ENCODE measurements at regions not wholly inside any gene's neighbourhood (a gene's known extent, or its start where the extent isn't known, plus 50 kb on each side); places are given as distances from the start of the nearest gene placed in this dataset.
A peak's percentile ranks its signal among the peaks of the same experiment; 100 is the strongest.
"Not testable (repeated sequence)": the region's sequence is repeated elsewhere in the genome, so short reads cannot be mapped to it uniquely, and the experiment has no call there.

DNA sequence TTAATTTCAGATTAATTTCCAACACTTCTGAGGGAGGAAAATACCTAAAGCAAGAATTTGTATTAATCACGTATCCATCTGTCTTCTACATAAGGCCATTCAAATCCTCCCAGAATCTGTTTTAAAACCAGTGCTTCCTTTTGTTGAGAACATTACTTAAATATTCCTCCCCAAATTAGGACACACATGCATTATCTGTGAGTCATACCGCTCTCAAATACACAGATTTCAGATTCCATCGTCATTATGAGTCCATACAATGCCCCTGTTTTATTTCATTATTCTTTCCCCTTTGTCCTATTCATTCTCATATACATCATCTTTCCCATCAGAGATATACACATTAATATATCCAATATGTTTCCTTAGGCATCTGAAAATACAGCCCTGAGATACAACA is 57.3 kb upstream of the PRSS12 start:
- no peak for DNase-seq (ENCODE audit: extremely low read depth, low read depth)

DNA sequence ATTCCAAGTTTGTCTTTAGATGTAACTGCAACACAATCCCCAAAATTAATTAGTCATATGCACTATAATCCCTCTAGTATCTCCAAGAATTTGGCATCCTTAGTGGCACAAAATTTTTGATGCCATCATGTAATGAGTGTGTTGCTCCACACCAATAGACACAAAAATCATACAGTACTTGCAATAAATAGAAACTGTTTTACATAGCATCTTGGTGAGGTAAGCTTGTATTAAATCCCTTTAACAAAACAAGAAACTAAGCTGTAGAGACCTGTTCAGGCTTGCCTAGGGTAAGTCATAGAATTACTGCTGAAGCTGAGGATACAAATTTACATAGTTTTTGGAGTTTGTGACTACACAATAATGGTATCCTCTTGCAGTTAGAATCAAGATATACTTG is 64.5 kb upstream of the PRSS12 start:
- no peak for DNase-seq (ENCODE audit: extremely low read depth, low read depth)

DNA sequence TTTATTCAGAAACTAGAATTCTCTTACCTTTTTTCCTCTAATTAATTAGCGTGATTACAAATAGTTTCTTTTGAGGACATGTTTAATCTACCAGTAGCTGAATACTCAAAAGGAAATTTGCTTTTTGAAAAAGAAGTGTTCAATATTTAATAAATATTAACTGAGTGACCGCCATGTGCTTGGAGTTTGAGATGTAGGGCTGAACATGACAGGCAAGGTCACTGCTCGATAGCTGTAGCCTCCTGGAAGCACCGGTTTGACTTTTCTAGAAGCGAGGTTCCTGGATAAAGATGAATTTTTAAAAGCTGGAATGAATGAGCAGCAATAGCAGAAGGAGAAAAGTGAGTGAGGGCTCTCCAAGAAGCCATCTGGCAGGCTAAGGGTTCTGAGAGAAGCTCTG is 65.0 kb upstream of the PRSS12 start:
- not testable (repeated sequence) for DNase-seq (ENCODE audit: extremely low read depth, low read depth)

DNA sequence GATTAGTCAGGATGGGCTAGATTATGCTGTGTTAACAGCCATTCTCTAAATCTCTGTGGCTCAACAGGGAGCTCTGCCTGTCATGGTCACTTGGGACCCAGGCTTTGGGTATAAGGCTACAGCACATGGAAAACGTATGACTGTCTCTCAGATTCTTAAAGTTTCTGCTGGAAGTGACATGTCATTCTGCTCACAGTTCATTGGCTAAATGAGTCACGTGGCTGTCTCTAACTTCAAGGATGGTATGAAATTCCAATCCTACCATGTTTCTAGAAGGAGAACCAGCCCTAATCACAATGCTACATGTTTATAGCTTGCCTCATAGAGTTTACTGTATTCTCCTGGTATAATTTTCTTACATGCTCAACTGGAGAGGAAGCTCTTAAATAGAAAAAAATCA is 65.6 kb upstream of the PRSS12 start:
- DNase-seq (ENCODE audit: extremely low read depth, low read depth), result not testable (repeated sequence)

DNA sequence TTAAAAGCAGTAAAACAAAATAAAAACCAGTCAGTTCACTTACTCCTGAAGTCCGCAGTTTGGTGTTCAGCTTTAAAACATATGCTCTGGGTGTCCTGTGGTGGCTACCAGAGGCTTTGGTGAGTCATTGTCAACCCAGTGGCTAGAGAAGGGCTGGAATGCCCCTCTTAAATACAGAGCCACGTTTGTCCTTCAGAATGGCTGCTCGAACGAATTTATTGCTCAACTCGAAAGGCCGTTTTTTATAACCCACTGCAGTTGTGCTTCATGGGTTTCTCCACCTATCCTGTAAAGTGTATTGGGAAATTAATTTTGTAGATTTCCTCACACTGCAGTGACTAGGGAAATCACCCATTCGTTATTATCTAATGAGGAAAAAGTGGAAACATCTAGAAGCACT is 66.8 kb upstream of the PRSS12 start:
- not testable (repeated sequence) for DNase-seq (ENCODE audit: extremely low read depth, low read depth)

DNA sequence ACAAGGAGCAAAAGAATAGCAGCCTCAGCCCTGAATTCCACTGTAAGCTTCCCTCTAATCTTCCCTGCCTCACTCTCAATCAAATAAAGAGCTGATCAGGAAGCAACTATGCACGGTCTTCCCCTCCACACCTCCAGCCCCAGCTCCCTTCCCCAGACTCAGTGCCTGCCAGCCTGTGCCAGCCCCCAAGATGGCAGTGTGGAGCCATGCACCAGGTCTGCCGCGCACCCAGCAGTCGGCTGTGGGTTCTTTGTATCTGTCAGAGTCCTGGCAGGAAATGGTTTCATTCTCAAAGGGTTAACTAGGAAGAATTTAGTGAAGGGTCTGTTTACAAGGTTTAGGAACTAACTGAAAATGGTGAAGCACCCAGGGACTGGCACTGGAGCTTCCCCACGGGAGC is 71.3 kb upstream of the PRSS12 start:
- peak; percentile 14 for DNase-seq (ENCODE audit: extremely low read depth, low read depth)

DNA sequence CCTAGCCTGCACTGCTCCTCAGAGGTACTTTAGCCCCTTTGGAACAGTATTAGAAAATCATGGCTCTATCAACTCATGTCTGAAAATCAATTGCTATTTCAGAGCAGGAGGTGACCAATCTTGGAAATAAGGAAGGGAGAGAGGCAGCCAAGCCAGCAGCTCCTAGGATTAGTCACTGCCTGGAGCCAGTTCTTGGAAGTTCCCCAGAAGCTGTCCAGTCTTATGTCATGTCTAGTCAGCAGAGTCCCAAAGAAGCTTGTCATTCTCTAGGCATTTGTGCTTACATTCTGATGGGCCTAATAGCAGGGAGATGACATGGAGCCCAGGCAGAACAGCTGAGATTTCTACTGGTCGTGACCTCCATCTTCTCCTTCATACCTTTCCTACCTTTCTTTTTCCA is 76.1 kb upstream of the PRSS12 start:
- not testable (repeated sequence) for DNase-seq (ENCODE audit: extremely low read depth, low read depth)

DNA sequence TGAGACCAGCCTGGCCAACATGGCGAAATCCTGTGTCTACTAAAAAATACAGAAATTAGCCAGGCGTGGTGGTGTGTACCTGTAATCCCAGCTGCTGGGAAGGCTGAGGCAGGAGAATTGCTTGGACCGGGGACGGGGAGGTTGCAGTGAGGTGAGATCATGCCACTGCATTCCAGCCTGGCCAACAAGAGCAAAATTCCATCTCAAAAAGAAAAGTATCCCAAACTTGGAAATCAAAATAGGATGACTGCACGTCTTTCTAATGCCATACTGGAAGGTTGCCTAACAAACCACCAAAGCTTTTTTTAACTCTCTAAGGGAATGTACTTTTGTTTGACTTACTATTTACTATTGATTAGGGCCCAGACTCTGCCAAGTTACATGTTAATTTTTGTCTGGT is 79.6 kb upstream of the PRSS12 start:
- DNase-seq (ENCODE audit: extremely low read depth, low read depth), result not testable (repeated sequence)

DNA sequence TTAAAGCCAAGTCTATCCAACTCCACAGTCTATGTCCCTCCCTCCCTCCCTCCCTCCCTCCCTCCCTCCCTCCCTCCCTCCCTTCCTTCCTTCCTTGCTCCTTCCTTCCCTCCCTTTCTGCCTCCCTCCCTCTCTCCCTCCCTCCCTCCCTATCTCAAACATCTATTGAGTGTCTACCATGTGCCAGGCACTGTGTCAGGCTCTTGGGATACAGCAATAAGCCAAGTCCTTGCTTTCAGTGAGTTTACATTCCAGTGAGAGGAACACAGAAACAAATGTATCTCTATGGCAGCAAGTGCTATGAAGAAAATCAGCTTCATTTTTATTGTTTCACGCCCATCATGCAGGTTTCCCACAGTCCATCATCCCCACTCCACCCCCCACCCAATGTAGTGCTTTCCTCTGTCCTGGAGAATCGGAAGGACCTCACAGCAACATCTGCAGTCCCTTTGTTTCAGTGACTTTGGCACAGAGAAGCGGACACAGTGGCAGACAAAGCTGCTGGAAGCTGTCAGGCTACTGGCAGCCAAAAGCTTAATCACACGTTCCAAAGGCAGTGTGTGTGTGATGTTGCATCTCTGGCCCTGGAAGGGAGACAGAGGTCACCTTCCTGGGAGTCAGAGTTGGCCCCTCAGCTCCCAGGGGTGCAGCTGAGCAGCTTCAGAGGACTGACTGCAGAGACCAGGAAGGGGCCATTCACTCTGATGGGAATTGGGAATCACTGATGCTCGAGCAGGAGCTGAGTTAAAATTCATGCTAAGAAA is 81.0 kb upstream of the PRSS12 start:
- DNase-seq (ENCODE audit: extremely low read depth, low read depth), result not testable (repeated sequence)

DNA sequence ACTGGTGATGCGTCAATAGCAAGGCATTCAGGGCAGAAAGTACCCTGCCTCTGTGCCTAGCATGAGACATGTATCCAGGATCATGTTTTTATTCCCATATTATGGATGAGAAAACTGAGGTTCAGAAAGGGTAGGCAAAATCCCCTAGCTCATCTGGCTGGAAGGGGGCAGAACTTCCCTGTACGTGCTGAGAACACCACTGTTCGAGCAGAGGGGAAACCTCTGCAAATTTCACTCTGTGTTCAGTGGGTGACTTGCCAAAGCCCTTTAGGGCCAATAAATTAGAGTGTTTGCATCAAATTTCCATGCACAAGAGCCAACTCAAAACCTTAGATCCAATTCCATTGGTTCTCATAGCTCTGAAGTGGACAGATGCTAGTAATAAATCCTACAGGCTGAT is 82.6 kb upstream of the PRSS12 start:
- not testable (repeated sequence) for DNase-seq (ENCODE audit: extremely low read depth, low read depth)

DNA sequence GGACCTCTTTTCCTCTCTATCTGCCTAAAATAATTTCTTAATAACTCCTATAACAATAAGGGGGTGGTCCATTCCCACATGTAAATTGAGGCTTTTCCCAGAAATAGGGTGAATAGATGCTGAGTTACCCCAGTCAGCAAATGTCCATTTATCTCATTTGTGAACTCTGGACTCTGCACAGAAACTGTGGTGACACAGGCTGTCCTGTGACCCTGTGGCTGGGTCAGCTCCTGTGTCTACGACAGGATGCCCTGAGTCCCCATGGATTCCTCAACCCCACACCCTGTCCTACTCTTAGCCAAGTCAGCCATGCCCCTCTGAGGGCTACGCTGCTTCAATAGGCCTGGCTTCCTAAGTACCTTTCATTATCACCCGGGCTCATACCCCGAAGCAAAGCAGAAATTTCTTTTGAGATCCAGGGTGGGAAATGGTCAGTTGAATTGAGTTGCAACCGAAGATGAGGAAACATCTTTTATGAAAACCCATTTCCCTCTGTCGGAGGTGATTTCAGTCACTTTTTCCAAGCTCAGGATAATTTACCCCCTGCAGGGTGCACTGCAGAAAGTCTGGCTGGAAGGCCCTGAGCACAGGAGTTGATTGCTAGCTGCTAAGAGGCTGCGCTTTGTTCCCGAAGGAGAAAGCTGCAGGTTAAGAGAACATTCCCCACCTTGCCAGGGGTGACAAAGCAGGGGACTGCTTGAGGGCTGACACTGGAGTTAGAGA is 89.5 kb upstream of the PRSS12 start:
- DNase-seq (ENCODE audit: extremely low read depth, low read depth), result not testable (repeated sequence)

DNA sequence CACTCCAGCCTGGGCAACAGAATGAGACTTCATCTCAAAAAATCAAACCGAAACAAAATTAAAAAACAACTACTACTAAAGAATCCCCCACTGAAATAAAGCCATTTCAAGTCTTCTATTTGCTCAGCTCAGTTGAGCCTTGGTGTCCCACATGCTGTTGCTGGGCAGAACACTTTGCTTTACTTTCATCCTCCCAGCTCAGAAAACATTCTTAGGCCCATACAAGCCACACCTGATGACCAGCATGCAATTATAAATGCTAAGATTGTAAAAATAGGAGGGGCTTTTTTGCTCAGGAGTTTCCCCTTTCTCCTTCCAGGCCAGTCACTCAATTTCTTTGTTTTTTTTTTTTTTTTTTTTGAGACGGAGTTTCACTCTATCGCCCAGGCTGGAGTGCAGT is 94.6 kb upstream of the PRSS12 start:
- DNase-seq (ENCODE audit: extremely low read depth, low read depth), result not testable (repeated sequence)

DNA sequence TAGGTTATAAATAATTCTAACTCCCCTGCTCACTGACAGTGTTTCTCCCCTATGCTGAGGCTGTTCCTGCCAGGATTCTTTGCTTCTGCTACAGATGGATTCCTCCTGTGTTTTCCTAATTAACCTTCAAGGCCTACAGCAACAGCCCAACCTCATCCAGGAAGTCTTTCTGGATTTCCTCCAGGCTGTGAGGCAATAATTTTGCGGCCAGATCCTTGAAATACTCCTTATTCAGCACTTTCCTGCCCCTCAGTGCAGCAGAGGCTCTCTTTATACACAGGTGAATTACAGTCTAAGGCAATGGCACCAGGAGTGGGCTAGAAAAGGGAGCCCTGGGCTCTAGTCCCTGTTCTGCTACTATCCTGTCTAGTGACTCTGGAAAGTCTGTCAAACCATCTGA is 102.1 kb upstream of the PRSS12 start:
- DNase-seq (ENCODE audit: extremely low read depth, low read depth), result not testable (repeated sequence)

DNA sequence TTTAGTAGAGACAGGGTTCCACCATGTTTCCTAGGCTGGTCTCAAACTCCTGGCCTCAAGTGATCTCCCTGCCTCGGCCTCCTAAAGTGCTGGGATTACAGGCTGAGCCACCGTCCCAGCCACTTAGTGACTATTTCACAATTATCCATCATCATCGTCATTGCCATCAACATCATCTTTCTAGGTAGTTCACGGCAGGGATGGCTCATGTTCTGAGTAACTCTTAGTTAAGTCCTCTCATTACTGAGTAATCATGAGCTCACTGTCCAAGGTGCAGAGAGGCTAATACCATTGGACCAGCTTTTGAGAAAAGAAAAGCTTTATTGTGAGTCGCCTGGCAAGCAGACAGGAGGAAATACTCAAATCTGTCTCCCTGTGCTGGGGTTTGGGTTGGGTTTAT is 108.6 kb upstream of the PRSS12 start:
- DNase-seq (ENCODE audit: extremely low read depth, low read depth), result not testable (repeated sequence)

DNA sequence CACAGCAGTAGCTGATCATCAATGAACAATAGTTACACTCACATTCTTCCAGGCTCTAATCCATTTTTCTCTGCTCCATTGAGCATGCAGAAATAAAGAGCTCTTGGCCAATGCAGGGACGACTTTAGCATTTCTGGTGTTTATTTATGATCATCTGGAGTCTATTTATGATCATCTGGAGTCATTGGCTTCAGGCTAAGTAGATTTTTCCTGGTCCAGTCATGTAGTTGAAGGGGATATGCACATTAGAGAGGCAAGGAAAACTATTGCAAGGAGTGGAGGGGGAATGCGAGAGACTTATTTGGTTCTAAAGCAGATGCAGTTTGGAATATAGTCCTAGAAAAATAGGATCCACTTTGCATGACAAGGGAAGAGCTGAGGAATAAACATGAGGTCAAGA is 113.0 kb upstream of the PRSS12 start:
- not testable (repeated sequence) for DNase-seq (ENCODE audit: extremely low read depth, low read depth)

DNA sequence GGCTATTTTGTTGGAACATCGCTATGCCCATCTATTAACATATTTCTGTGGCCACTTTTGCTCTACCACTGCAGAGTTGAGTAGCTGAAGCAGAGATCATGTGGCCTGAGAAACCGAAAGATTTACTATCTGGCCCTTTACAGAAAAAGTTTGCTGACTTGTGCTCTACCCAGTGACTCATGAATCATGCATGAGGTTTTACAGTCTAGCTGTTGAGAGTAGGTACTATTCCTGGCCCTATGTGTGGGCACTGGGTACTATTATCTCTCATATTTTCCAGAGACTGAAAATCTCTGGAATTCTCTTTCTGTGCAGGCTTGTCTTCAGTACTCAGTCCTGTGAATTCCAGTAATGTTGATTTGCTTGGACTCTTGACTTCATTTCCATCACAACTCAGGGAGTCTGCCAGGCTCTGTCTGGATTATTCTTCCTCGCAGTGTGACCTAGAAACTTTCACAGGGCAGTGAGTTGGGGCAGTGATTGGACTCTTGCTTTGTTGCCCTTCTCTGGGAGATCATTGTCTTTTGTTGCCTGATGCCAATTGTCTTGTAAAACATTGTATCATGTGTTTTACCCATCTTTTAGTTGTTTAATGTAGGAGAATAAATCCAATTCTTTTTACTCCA is 121.3 kb upstream of the PRSS12 start:
- DNase-seq (ENCODE audit: extremely low read depth, low read depth), result not testable (repeated sequence)

DNA sequence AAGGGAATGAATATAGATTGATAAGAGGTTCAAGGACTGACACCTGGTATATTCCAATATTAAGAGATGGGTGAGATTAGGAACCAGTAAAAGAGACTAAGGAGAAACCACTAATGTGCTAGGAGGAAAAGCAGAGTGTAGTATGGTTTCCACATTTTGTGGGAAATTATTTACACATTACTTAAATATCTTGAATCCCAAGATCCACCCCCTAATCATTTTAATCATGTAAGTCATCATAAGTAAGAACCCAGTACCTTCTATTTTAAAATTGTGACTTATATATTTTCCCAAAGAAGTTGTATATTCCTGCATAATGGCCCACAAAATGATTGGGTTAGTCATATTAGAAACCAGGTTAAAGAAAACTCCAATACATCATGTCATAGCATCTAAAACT is 122.0 kb upstream of the PRSS12 start:
- DNase-seq (ENCODE audit: extremely low read depth, low read depth), result not testable (repeated sequence)

DNA sequence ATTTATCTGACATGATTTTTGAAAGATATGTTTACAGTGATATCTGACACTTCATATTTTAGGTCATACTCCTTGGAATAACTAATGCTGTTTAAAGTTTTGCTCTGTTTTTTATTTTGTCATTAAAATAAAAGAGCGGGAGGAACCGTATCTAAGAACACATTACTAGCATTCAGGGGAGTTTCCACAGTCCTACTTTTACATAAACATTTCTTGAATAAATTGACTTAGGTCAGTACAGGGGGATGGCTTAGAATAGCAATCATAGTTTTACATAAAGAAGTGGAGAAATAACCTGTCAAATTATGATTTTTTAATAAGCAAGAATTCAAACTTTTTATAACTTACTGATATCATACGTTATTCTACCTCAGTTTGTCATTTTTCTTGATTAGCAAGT is 123.1 kb upstream of the PRSS12 start:
- DNase-seq (ENCODE audit: extremely low read depth, low read depth), result not testable (repeated sequence)

DNA sequence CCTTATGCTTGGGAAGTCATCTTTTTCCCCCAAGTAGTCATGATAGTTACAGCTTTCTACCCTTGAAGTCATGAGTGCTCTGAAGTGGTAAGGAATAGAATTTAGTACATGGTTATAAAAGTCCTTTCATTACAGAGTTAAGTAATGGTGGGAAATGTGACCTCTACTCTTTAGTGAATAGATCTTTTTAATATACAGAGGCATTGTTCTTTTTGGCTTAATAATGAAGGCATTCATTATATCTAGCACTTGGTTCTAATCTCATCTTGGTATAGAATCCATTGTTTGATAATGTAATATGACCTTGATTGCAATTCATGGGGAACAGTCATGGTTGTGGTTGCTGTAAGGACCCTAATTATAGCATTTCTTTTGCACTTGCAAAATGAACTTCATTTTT is 125.0 kb upstream of the PRSS12 start:
- DNase-seq (ENCODE audit: extremely low read depth, low read depth), result not testable (repeated sequence)

DNA sequence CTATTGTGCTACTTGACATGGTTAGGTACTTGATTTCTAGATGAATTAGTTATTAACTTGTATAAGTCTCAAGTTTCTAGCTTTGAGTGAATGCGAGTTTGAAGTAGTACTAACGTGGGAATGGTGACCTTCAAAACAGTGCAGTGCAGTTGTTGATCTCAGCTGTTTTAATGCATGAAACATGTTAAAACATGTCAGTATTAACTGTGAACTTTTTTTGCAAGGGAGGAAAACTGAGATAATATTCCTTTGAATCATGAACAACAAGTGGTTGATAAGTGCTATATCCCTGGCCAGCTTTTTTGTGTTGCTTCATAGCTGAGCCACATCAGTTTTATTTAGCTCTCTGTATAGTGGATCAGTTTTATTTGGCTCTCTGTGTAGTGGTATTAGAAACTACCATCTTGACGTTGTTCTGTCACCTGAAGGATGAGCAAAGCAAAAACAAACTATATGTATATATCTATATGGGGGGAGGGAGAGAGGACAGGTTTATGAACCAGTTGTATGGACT is 133.1 kb upstream of the PRSS12 start:
- DNase-seq (ENCODE audit: extremely low read depth, low read depth), result not testable (repeated sequence)

DNA sequence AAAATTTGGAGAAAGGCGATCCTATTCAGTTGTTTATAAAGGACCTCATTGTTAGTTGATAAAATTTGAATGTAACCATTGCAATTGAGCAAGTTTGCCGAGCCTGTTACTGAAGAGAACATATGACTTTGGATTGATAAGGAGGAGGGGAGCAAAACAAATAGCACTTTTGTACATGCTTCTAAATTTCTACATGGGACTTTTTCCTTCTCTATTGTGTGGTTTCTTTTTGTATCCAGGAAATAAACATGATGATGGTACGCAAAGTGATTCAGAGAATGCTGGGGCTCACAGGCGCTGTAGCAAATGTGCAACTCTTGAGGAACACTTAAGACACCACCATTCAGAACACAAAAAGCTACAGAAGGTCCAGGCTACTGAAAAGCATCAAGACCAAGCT is 140.2 kb upstream of the PRSS12 start:
- DNase-seq (ENCODE audit: extremely low read depth, low read depth), result not testable (repeated sequence)

All from NCI-H460 (cell line).